RWPE2 (cell line): ENCODE measurements at regions not wholly inside any gene's neighbourhood (a gene's known extent, or its start where the extent isn't known, plus 50 kb on each side); places are given as distances from the start of the nearest gene placed in this dataset.

Experiments
- ATAC-seq: fragments of 200-7000 bp; cut with Tn5 transposase; 3 replicates; pipeline ENCODE4 v1.9.1; 2021; ENCODE audit warnings: low read depth
- DNase-seq: peaks from one replicate; pipeline ENCODE4 v3.0.0-alpha.2; 2020; ENCODE audit warnings: low spot score
- H3K27ac ChIP-seq: fragments of 450-650 bp; 2 replicates; pipeline ENCODE4 v1.5.1; 2017; ENCODE audit warnings: mild to moderate bottlenecking; ENCODE audit not compliant: poor library complexity, severe bottlenecking
- H3K27me3 ChIP-seq: fragments of 250-450 bp; sonication (Bioruptor Pico); 2 replicates; pipeline ENCODE4 v1.5.1; 2021; ENCODE audit warnings: mild to moderate bottlenecking, moderate library complexity; ENCODE audit not compliant: insufficient read depth, poor library complexity, severe bottlenecking
- H3K36me3 ChIP-seq: fragments of 250-450 bp; sonication (Bioruptor Pico); 2 replicates; pipeline ENCODE4 v1.5.1; 2020; ENCODE audit warnings: low read depth, mild to moderate bottlenecking, moderate library complexity
- H3K4me1 ChIP-seq: fragments of 250-450 bp; sonication (Bioruptor Pico); 2 replicates; pipeline ENCODE4 v1.5.1; 2021; ENCODE audit warnings: mild to moderate bottlenecking, moderate library complexity; ENCODE audit not compliant: insufficient read depth, poor library complexity, severe bottlenecking
- H3K4me3 ChIP-seq: fragments of 250-450 bp; sonication (Bioruptor Pico); 2 replicates; pipeline ENCODE4 v1.5.1; 2021; ENCODE audit warnings: mild to moderate bottlenecking, moderate library complexity; ENCODE audit not compliant: severe bottlenecking
- H3K9me3 ChIP-seq: fragments of 250-450 bp; sonication (Bioruptor Pico); 2 replicates; pipeline ENCODE4 v1.5.1; 2021; ENCODE audit warnings: mild to moderate bottlenecking, moderate library complexity; ENCODE audit not compliant: severe bottlenecking
- CTCF ChIP-seq: fragments of 450-650 bp; IDR thresholded peaks from one replicate; pipeline ENCODE4 v1.5.1; 2017; ENCODE audit warnings: mild to moderate bottlenecking, moderate library complexity; ENCODE audit not compliant: poor library complexity, severe bottlenecking

- DNase-seq (no peak), ATAC-seq (no peak)
- H3K4me1 ChIP-seq: no peaks in the 10 kb centered on the region
- no peaks in the 10 kb centered on the region for H3K36me3 ChIP-seq
- no peak for TF ChIP-seq CTCF
- H3K27me3 ChIP-seq: no peaks in the 10 kb centered on the region
- no peak overlapping the region for H3K27ac ChIP-seq
- H3K9me3 ChIP-seq: no peaks in the 10 kb centered on the region
- H3K4me3 ChIP-seq: no peak overlapping the region
These were observed 732.3 kb upstream of the GOLIM4 start for GRCh38 chr3:168828014-168828413.

GRCh38 chr3:168824107-168824506 is 728.4 kb upstream of the GOLIM4 start:
- H3K36me3 ChIP-seq: no peaks in the 10 kb centered on the region
- no peaks in the 10 kb centered on the region for H3K27me3 ChIP-seq
- no peak overlapping the region for H3K27ac ChIP-seq
- ATAC-seq (no peak), DNase-seq (no peak)
- TF ChIP-seq CTCF: no peak
- no peaks in the 10 kb centered on the region for H3K4me1 ChIP-seq
- no peaks in the 10 kb centered on the region for H3K9me3 ChIP-seq
- no peak overlapping the region for H3K4me3 ChIP-seq

GRCh38 chr3:168823466-168823865 is 727.7 kb upstream of the GOLIM4 start:
- no peak for TF ChIP-seq CTCF
- ATAC-seq: no peak
- H3K4me1 ChIP-seq: no peaks in the 10 kb centered on the region

GRCh38 chr3:168820810-168821415 is 725.2 kb upstream of the GOLIM4 start:
- no peaks in the 10 kb centered on the region for H3K27me3 ChIP-seq
- H3K4me3 ChIP-seq: no peak overlapping the region
- H3K9me3 ChIP-seq: no peaks in the 10 kb centered on the region
- H3K27ac ChIP-seq: no peak overlapping the region
- no peak for TF ChIP-seq CTCF
- DNase-seq (no peak), ATAC-seq (no peak)
- H3K36me3 ChIP-seq: no peaks in the 10 kb centered on the region
- H3K4me1 ChIP-seq: no peaks in the 10 kb centered on the region

More at GRCh38 chr3:168823466-168823865, 727.7 kb upstream of the GOLIM4 start:
- Histone ChIP-seq H3K9me3 (no peaks in the 10 kb centered on the region), H3K4me3 (no peak overlapping the region), H3K27me3 (no peaks in the 10 kb centered on the region), H3K27ac (no peak overlapping the region), H3K36me3 (no peaks in the 10 kb centered on the region)
- no peak for DNase-seq

- DNase-seq: no peak
- no peaks in the 10 kb centered on the region for H3K4me1 ChIP-seq
- H3K27ac ChIP-seq: no peak overlapping the region
- ATAC-seq: no peak
- H3K9me3 ChIP-seq: no peaks in the 10 kb centered on the region
- no peaks in the 10 kb centered on the region for H3K36me3 ChIP-seq
- H3K27me3 ChIP-seq: no peaks in the 10 kb centered on the region
- no peak overlapping the region for H3K4me3 ChIP-seq
- TF ChIP-seq CTCF: no peak
These were observed 721.5 kb upstream of the GOLIM4 start for GRCh38 chr3:168817177-168817576.
